Fibroblast of skin of right quadriceps (primary cell): ENCODE measurements at regions not wholly inside any gene's neighbourhood (a gene's known extent, or its start where the extent isn't known, plus 50 kb on each side); places are given as distances from the start of the nearest gene placed in this dataset.
"Not testable (repeated sequence)": the region's sequence is repeated elsewhere in the genome, so short reads cannot be mapped to it uniquely, and the experiment has no call there.

Experiments
- DNase-seq: peaks from one replicate; pipeline ENCODE4 v3.0.0-alpha.2; 2013

DNA sequence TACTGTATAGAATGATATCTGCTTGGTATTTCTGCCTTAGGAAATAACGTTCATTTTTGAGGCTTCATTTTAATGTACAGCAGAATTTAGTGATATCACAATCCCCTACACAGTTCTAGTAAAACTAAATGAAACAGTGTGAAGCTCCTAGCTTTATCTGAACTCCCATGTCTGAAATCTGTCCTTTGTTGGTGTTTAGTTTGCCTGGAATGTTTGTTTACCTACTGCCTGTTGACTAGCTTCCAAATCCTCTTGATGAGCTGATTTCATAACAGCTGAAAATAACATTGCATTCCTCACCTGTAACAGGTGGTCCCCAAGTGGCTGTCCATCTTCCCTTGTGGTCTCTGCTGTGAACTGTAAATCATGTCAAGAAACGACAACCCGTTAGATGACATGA is 629.1 kb downstream of the TTLL7 start:
- DNase-seq, result not testable (repeated sequence)

DNA sequence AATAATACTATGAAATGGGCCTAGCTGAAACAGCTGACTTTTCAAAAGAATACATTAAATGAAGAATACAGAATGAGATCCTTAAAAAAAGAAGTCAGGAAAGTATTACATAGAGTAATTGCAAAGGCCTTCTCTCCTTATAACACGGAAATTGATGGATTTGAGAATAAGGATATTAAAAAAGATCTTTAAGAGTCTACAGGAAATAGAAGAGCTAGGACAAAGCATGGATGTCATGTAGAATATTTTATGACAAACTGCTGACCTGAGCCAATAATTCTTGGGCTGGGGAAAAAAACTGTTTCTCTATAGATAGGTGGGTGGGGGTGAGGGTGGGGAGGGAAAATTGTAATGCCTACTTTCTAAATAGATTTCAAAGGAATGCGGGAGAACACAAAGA is 633.6 kb downstream of the TTLL7 start:
- DNase-seq, result not testable (repeated sequence)

DNA sequence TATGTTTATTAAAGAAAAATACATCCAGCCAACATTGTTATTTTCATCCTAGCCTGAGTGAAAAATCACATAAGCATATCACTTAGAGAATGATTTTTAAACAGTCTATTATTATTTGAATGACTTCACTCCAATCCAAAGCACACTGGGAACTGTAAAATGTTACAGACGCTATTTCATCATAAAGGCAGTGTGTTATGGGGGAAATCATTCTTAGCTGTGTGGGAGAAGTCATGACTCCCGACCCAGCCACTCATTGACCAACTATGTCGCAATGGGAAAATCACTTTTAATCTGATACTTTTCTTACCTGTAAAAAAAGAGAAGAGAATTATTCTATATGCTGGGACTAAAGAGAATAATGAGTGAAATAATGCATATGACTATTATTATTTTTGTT is 653.6 kb downstream of the TTLL7 start:
- not testable (repeated sequence) for DNase-seq

DNA sequence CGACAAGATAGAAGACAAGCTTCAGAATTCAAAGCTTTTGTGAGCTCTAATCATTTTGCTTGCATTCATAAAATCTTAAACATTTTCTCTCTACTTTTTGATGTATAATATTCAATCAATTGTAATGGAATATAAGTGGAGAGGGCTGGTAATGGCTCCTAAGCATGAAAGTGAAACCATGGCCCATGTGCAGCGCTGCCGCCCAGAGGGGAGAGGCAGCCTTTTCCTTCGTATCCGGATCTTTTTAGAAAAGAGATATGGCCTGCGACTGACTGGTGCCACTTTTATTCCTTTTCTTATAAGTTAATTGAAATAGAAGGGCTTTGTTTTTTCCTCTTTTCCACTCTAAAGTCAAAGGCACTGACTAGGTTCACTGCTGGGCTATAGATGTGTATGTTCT is 655.2 kb downstream of the TTLL7 start:
- not testable (repeated sequence) for DNase-seq

DNA sequence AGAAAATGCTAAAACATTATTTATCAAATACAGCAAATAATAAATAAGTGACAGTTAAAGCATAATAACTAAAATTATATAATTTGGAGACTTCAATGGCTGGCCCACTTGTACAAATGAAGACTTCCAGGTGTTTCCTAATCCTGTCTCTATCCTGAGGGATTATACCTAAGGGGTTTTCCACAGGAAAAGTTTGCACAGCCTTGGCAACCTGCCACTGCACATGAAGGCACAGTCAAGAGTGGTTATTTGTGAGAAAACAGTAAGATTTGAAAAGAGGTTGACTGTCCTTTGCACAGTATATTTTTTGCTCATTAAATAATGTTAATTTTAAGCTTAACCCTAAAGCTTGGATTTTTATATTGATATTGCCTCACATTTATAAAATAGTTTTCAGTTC is 655.9 kb downstream of the TTLL7 start:
- not testable (repeated sequence) for DNase-seq

DNA sequence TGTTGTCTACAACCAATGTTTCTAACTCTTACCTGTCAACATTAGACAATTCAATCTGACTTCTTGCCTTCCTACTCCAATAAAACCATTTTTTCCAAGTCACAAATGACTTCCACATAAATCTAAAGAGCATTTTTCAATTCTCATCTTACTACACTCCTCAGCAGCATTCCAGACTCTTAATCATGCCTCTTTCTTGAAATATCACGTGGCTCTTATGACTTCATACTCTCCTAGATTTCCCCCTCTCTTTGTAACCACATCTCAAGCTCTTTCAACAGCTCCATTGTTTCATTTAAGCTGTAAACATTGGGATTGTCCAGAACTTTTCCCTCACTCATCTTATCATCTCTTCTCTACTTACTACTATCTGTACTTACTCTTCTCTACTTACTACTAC is 666.6 kb downstream of the TTLL7 start:
- not testable (repeated sequence) for DNase-seq

DNA sequence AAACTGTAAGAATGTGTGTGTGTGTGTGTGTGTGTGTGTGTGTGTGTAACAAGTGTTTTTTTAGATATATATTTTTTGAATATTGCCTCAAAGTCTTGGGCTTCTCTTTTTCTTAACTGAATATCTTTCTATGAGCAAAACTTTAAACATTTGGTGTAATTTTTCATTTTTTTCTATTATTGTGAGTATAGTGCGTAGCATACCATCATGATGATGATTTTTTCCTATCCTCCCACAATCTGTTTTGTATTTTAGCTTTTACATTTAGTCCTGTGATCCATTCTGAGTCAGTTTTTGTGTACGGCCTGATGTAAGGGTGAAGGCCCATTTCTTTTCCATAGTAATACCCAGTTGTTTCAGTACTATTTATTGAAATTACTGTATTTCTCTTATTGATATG is 680.6 kb downstream of the TTLL7 start:
- peak; percentile 66 for DNase-seq

DNA sequence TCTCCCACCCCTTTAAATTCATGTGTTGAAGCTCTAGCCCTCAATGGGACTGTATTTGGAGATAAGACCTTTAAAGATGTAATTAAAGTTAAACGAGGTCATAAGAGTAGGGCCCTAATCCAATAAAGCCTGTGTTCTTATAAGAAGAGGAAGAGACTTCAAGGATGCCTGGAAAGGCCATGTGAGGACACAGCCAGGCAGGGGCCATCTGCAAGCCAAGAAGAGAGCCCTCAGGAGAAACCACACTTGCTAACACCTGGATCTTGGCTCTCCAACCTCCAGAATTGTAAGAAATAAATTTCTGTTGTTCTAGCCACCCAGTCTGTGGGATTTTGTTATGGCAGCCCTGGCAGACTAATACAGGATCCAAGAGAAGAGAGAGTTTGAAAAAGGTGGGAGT is 683.5 kb downstream of the TTLL7 start:
- DNase-seq, result not testable (repeated sequence)

DNA sequence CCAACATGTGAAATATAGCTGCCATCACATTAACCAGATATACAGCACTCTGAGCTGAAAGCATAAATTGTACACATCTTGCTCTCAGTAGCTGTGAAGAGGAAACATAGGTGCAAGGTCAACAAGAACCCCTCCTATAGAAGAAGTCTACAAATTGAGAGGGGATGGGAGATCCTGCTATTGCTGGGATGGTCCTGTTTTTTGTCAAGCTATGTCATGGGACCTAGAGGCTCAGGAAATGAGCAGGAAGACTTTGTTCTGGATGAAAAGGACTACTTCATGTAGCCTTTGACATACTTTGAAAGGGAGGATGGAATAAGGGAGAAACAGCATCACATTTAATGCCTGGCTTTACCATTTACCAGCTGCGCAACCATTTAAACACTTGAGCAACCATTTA is 688.8 kb downstream of the TTLL7 start:
- not testable (repeated sequence) for DNase-seq

DNA sequence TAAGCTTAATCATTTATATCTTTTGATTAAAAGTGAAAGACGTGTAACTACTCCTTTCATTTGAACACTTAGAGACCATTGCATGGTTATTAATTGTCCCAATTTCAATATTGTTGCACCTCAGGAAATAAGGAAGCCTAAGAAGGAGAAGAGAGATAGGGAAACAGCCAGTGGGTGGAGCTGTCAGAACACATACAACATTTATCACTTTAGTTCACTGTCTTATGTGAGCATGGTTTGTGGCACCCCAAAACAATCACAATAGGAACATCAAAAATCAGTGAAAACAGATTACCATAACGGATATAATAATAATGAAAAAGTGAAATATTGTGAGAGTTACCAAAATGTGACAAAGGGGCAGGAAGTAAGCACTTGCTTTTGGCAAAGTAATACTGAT is 689.9 kb downstream of the TTLL7 start:
- DNase-seq, result not testable (repeated sequence)

DNA sequence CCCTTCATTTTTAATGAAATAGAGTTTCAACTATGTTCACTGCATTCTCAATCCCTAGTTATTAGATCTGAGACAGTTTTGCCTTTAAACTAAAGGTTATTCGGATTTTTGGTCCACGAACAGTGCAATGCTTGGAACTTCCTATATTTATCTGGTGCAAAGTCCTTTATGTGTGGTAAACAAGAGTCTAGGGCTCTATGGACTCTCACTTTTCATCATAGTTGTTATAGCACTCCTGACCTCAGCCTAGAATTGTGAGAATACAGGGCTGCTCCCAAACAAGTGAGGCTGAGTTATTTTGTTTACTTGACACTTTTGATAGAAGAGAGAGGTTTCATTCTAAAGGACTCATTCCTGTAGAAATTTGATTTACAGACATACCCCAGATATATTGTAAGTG is 692.1 kb downstream of the TTLL7 start:
- DNase-seq, result not testable (repeated sequence)

DNA sequence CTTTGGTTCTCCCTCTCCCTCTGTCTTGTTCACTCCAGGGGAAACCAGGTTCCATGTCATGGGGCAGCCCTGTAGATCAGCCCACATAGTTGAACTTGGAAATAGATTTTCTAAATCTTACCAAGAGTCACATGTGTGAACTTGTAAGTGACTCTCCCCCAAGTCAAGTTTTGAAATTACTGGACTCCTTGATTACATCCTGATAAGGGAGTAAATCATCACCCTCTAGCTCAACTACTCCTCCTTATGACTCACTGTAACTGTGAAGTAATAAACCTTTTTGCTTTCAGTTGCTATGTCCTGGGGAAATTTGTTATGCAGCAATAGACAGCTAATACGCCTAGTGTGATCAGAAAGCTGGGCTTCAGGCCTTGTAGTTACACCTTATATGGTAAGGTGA is 703.3 kb downstream of the TTLL7 start:
- not testable (repeated sequence) for DNase-seq

DNA sequence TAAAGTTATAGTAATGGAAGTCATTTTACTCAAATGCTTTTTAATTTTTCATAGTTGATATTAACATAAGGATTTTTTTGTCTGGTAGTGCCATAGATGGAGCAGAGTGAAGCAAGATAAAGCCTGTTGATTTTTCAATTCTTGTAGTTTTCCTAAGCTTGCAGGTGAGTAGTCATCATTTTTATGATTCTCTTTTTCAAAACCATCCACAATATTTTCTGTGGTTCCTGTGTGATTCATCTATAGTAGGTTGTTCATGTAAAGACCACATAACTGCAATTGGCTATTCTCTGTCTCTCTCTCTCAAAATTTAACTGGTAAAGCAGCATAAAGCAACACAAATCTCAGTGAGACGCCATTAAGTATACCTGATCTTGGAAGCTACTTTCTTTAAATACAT is 711.5 kb downstream of the TTLL7 start:
- DNase-seq, result not testable (repeated sequence)

DNA sequence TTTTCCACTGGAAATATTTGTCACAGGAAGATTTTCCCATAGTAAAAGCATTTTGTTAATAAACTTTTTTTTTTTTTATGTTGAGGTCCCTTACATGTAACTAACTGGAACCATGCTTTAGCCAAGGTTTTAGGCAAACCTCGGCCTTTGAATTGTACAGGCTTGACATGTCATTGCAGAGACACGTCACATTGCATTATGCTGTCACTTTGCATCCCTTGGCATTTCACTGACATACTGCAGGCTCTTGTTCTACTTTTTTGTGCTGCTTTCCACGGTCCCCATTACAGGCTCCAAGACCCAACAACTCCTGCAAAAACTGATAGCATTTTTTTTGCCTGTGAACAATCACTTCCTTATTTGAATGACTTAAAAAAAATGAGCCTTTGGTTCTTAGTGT is 724.3 kb downstream of the TTLL7 start:
- not testable (repeated sequence) for DNase-seq

DNA sequence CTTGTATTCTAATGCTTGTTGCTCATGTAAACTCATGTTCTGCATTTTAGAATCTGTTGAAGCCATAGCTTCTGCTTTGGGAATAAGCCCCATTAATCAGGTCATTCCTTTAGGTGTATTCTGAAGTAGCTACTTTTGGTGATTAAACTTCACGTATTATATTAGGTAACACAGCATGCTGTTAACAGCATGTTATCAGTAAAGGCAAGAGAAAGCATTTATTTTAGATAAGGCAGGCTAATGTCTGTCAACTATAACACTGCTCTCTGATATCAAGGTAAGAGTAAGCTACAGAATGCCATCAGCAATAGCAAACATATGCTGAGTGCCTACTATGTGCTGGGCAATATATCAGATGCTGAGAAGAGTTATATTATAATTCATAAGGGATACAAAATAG is 726.4 kb downstream of the TTLL7 start:
- DNase-seq, result not testable (repeated sequence)

DNA sequence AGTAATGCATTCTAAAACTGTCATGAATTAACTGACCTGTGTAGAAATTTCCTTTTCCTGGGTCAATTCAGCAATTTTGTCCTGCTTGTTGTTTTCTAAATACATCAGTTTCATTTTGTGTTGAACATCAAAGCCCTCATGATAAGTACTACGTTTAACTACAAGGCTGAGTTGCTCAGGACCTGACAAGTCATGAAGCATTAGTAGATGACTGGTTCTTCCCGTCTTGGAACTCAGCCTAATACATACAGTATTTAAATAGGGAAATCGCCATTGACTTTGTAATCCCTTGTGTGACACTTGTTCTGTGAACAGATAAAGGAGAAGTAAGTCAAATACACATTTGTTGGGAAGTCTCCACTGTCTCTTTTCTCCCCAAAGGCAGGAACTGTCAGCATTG is 727.1 kb downstream of the TTLL7 start:
- not testable (repeated sequence) for DNase-seq

DNA sequence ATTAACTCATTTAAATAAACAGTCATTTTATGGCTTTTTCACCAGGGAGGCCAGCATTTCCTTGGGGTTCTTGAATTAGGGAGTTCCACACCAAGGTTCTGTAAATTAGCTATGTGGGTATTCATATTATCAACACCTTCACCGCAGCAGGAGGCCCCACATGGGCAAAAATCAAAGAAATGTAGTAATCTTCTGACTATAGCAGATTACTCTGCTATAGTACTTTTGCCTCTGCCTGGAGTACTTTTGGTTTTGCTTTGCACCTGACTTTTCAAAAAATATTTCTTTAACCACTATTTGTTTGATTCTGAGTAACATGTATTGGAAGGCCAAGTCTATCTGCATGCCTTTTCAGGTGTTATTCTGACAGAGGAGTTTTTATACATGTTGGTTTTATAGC is 728.1 kb downstream of the TTLL7 start:
- not testable (repeated sequence) for DNase-seq

DNA sequence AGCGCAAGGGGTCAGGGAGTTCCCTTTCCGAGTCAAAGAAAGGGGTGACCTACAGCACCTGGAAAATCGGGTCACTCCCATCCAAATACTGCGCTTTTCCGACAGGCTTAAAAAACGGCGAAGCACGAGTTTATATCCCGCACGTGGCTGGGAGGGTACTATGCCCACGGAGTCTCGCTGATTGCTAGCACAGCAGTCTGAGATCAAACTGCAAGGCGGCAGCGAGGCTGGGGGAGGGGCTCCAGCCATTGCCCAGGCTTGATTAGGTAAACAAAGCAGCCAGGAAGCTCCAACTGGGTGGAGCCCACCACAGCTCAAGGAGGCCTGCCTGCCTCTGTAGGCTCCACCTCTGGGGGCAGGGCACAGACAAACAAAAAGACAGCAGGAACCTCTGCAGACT is 735.1 kb downstream of the TTLL7 start:
- DNase-seq, result not testable (repeated sequence)

DNA sequence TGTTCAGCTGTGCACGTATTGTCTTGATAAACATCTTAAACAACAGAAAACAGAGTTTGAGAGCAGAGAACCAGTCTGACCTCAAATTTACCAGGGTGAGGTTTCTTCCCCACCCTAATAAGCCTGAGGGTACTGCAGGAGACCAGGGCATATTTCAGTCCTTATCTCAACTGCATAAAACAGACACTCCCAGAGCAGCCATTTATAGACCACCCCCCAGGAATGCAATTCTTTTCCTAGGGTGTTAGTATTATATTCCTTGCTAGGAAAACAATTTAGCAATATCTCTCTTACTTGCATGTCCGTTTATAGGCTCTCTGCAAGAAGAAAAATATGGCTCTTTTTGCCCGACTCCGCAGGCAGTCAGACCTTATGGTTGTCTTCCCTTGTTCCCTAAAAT is 747.2 kb downstream of the TTLL7 start:
- DNase-seq, result not testable (repeated sequence)

DNA sequence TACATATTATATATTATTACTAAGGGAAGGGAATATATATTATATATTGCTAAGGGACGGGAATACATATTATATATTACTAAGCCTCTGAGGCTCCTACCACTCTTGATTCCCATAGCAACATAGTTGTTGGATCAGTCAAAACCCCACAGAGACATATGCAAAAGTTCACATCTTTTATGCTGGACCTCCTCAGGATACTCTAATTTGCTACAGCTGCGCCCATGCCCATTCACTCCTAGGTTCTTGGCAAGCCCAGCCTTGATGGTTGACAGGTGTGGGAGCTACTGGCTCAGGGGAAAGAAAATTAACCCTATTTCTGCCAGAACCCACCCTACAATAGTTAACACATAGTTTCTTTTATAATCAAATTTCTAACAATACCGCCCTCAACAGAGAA is 752.2 kb downstream of the TTLL7 start:
- DNase-seq, result not testable (repeated sequence)

DNA sequence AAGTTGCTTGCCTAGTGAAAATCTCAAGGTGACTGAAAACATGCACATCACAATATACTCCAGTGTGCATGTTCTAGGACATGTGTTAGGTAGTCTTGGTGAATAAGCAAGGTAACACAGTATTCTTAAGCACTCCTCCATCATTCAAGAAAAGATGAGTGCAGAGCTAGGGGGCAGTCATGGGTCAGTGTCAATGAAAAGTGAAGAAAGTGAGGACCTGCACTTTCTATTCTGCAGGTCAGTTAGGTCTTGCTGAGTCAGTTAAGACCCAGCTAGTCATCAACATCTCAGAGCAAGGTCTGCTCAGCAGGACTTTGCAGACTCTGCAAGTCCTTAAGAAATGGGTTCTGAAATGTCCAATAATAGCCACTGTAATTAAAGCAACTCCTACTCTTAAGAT is 754.1 kb downstream of the TTLL7 start:
- not testable (repeated sequence) for DNase-seq

DNA sequence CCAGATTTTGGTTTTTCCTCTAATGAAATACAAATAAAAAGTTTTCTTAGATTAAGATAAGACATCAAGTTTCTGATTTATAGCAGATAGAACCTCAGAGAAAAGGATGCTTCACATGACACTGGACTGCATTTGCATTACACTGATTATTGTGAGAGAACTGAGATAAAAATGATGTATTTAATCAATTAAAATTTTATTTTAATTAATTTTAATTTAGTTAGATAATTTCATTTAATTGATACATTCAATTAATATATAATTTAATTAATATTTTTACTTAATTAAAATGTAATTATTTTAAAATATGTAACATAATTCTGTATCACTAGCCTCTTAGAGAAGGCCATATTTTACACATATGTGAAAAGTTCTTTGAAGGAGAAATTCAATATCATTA is 759.4 kb downstream of the TTLL7 start:
- not testable (repeated sequence) for DNase-seq

DNA sequence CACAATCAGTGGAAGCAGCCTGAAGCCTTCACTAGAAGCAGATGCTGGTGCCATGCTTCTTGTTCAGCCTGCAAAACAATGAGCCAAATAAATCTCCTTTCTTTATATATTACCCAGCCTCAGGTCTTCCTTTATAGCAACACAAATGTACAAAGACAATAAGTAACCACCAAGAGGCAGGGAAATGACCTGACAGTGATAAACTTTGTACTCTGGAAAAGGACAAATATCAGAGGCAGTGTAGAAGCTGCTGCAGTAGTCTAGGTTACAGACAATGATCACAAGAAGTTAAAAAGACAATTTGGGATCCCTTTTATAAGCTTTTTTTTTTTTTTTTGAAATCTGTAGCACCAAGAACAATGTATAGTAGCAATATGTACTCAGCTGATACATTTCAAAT is 760.3 kb downstream of the TTLL7 start:
- DNase-seq, result not testable (repeated sequence)

DNA sequence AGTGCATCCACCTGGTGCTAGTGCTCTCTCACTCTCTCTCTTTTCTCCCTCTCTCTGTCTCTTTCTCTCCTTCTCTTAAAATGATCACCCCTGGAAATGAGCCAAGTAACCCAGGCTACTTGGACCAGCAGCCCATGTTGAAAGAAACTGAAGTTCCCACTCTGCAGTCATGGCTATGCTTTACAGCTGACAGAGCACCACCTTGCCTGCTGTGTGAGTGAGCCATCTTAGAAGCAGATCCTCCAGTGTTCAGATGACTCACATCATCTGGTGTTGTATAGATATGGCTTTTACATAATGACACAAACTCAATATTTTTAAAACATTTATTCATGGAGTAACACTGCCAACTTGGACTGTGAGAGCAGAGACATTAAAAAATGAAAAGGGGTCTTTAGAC is 779.1 kb downstream of the TTLL7 start:
- not testable (repeated sequence) for DNase-seq

DNA sequence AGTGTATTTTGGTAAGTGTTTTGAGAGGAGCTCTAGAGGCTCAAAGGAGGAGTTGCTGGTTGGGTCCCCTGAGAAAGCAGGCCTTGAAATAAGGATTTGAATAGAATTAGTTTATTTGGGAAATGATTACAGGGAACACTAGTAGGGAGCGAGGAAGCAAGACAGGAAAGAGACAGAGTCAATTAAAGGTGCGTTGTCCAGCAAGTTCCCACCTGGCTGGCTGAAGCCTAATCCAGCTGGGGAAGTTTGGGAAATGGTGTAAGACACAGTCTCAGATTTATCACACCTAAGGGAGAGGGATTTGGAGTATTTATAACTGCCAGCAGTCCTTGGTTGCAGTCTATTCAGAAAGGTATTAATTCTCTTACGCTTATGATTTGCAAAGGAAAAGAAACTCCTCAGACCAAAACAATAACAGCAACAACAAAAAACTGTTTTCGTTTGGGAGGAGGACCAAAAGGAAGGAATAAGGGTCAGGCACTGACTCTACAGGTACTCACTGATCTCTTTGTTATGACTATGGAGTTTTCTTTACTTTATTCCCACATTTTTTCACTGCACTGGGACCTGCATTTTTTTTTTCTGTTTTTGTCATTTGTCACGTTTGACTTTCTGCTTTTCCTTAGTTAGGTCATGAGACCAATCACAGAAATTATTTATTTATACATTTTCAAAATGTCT is 780.8 kb downstream of the TTLL7 start:
- not testable (repeated sequence) for DNase-seq
